ENCODE measurements at regions not wholly inside any gene's neighbourhood (a gene's known extent, or its start where the extent isn't known, plus 50 kb on each side); places are given as distances from the start of the nearest gene placed in this dataset.

- Histone ChIP-seq H3K4me1 (no peaks in the 10 kb centered on the region), H3K36me3 (no peaks in the 10 kb centered on the region), H3K9me3 (no peaks in the 10 kb centered on the region), H3K4me3 (no peak overlapping the region), H3K27me3 (no peaks in the 10 kb centered on the region), H3K27ac (no peak overlapping the region)
- 65% methylated on average over 3 of the region's 3 CpGs for WGBS
- no peak for DNase-seq (ENCODE audit: low spot score in 2 of 2)
- TF ChIP-seq, protein P1, sequence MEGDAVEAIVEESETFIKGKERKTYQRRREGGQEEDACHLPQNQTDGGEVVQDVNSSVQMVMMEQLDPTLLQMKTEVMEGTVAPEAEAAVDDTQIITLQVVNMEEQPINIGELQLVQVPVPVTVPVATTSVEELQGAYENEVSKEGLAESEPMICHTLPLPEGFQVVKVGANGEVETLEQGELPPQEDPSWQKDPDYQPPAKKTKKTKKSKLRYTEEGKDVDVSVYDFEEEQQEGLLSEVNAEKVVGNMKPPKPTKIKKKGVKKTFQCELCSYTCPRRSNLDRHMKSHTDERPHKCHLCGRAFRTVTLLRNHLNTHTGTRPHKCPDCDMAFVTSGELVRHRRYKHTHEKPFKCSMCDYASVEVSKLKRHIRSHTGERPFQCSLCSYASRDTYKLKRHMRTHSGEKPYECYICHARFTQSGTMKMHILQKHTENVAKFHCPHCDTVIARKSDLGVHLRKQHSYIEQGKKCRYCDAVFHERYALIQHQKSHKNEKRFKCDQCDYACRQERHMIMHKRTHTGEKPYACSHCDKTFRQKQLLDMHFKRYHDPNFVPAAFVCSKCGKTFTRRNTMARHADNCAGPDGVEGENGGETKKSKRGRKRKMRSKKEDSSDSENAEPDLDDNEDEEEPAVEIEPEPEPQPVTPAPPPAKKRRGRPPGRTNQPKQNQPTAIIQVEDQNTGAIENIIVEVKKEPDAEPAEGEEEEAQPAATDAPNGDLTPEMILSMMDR (IDR thresholded peaks at IDR 0.05), result no peak
- TF ChIP-seq EP300 (IDR thresholded peaks at IDR 0.05) (no peak), POLR2AphosphoS5 (IDR thresholded peaks at IDR 0.05) (no peak), POLR2A (IDR thresholded peaks at IDR 0.05) (no peak)
Observed at GRCh38 chr21:27827972-27828371, 861.1 kb upstream of the ADAMTS5 start.

DNA sequence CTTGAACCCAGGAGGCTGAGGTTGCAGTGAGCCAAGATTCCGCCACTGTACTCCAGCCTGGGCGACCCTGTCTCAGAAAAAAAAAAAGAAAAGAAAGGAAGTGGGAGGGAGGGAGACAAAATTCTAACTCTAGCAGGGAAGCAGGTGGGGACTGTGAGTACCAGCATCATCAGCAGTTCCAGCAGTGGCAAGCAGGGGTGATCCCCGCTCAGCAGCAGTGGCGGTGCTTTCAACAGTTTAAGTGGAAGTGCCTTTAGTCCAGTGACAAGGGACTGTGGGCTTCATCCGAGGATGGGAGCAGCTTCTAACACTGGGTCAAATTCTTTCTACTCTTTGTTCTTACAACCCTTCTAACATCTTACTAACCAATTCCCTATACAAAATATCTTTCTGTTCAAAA is 858.1 kb upstream of the ADAMTS5 start:
- TF ChIP-seq POLR2A (IDR thresholded peaks at IDR 0.05) (no peak), POLR2AphosphoS5 (IDR thresholded peaks at IDR 0.05) (no peak)
- TF ChIP-seq, protein P1 (IDR thresholded peaks at IDR 0.05), result no peak
- Histone ChIP-seq H3K27ac (no peak overlapping the region), H3K36me3 (no peaks in the 10 kb centered on the region), H3K9me3 (no peaks in the 10 kb centered on the region), H3K4me1 (no peaks in the 10 kb centered on the region), H3K4me3 (no peak overlapping the region), H3K27me3 (no peaks in the 10 kb centered on the region)
- no peak for DNase-seq (ENCODE audit: low spot score in 2 of 2)
- 76% methylated on average over 5 of the region's 5 CpGs for WGBS

- H3K27ac ChIP-seq, result no peak overlapping the region
- H3K36me3 ChIP-seq, result no peaks in the 10 kb centered on the region
- H3K4me1 ChIP-seq, result no peaks in the 10 kb centered on the region
- no peak overlapping the region for H3K4me3 ChIP-seq
- WGBS, result 64% methylated on average over 8 of the region's 8 CpGs
- no peak for TF ChIP-seq EP300 (IDR thresholded peaks at IDR 0.05)
- no peaks in the 10 kb centered on the region for H3K27me3 ChIP-seq
- H3K9me3 ChIP-seq, result no peaks in the 10 kb centered on the region
- DNase-seq (ENCODE audit: low spot score in 2 of 2), result no peak
Observed at GRCh38 chr21:27823652-27824201, 856.8 kb upstream of the ADAMTS5 start.

- H3K27me3 ChIP-seq, result no peaks in the 10 kb centered on the region
- no peak overlapping the region for H3K27ac ChIP-seq
- H3K36me3 ChIP-seq, result no peaks in the 10 kb centered on the region
- DNase-seq (ENCODE audit: low spot score in 2 of 2), result no peak
- no peak overlapping the region for H3K4me3 ChIP-seq
- H3K4me1 ChIP-seq, result no peaks in the 10 kb centered on the region
- H3K9me3 ChIP-seq, result no peaks in the 10 kb centered on the region
- 95% methylated on average over 1 of the region's 1 CpG for WGBS
- TF ChIP-seq POLR2AphosphoS5 (IDR thresholded peaks at IDR 0.05) (no peak), POLR2A (IDR thresholded peaks at IDR 0.05) (no peak), EP300 (IDR thresholded peaks at IDR 0.05) (no peak)
- TF ChIP-seq, protein P1 (IDR thresholded peaks at IDR 0.05), result no peak
Observed at GRCh38 chr21:27820342-27820741, 853.5 kb upstream of the ADAMTS5 start.

GRCh38 chr21:27819299-27819698 is 852.4 kb upstream of the ADAMTS5 start:
- no peak overlapping the region for H3K4me3 ChIP-seq
- TF ChIP-seq POLR2AphosphoS5 (IDR thresholded peaks at IDR 0.05) (no peak), POLR2A (IDR thresholded peaks at IDR 0.05) (no peak), EP300 (IDR thresholded peaks at IDR 0.05) (no peak)
- TF ChIP-seq, protein P1 (IDR thresholded peaks at IDR 0.05), result no peak
- no peaks in the 10 kb centered on the region for H3K4me1 ChIP-seq
- DNase-seq (ENCODE audit: low spot score in 2 of 2), result no peak
- 57% methylated on average over 3 of the region's 3 CpGs for WGBS
- H3K36me3 ChIP-seq, result no peaks in the 10 kb centered on the region
- no peaks in the 10 kb centered on the region for H3K9me3 ChIP-seq
- H3K27ac ChIP-seq, result no peak overlapping the region
- no peaks in the 10 kb centered on the region for H3K27me3 ChIP-seq

DNA sequence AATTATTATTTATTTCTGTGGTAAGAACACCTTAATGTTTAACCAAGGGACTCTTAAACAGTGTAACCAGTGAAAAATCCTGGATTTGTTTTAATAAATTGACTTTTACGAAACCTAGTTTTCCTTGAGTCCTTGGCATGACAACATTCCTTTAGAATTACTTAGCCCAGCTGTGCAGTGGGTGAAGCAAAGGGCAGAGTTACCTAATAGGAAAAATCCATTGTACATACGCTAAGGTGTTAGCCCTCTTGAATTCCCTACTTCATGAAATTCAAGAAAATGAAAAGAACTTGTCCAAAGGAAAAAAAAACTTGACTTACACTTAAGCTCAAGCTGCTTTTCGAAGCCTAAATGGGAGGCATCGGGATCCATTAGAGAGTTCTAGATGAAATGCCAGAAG is 852.0 kb upstream of the ADAMTS5 start:
- 90% methylated on average over 4 of the region's 4 CpGs for WGBS
- Histone ChIP-seq H3K27ac (no peak overlapping the region), H3K9me3 (no peaks in the 10 kb centered on the region), H3K4me3 (no peak overlapping the region), H3K36me3 (no peaks in the 10 kb centered on the region), H3K4me1 (no peaks in the 10 kb centered on the region), H3K27me3 (no peaks in the 10 kb centered on the region)
- no peak for DNase-seq (ENCODE audit: low spot score in 2 of 2)
- no peak for TF ChIP-seq POLR2A (IDR thresholded peaks at IDR 0.05)
- TF ChIP-seq POLR2AphosphoS5 (IDR thresholded peaks at IDR 0.05), result no peak
- TF ChIP-seq, protein P1 (IDR thresholded peaks at IDR 0.05), result no peak
- TF ChIP-seq EP300 (IDR thresholded peaks at IDR 0.05), result no peak

Measured in suprapubic skin (tissue), 4 donors.